SH-SY5Y (cell line): ENCODE measurements at regions not wholly inside any gene's neighbourhood (a gene's known extent, or its start where the extent isn't known, plus 50 kb on each side); places are given as distances from the start of the nearest gene placed in this dataset.

Source experiments
- GATA2 ChIP-seq: IDR thresholded peaks from 2 replicates; pipeline ENCODE4 v1.6.1; 2011; ENCODE audit warnings: mild to moderate bottlenecking, low read depth, low read length
- GATA3 ChIP-seq: IDR thresholded peaks from 2 replicates; pipeline ENCODE4 v1.6.1; 2011; ENCODE audit warnings: low read depth, mild to moderate bottlenecking, low read length, moderate library complexity

GRCh38 chr13:99828735-99829134 is 142.8 kb downstream of the ZIC5 start:
- TF ChIP-seq GATA2: no peak
- no peak for TF ChIP-seq GATA3
